Tibial nerve (tissue), 4 donors: ENCODE measurements at regions not wholly inside any gene's neighbourhood (a gene's known extent, or its start where the extent isn't known, plus 50 kb on each side); places are given as distances from the start of the nearest gene placed in this dataset.

Experiments
- EP300 ChIP-seq, 2 donors: sonication (generic); formaldehyde crosslinking; IDR thresholded peaks; one replicate each; pipeline ENCODE4 v1.6.1; 2017; ENCODE audit warnings: antibody characterized with exemption in 2 of 2, mild to moderate bottlenecking in 1 of 2
- POLR2A ChIP-seq, 2 donors: fragments of 450-650 bp; IDR thresholded peaks; one replicate each; pipeline ENCODE4 v1.6.1; 2017; ENCODE audit warnings: antibody characterized with exemption in 2 of 2, mild to moderate bottlenecking in 2 of 2, moderate library complexity in 2 of 2
- TF ChIP-seq, protein P1 (sequence below), 5 experiments: fragments of 200-600 bp in 3 of 5; fragments of 450-650 bp in 2 of 5; sonication (generic) in 3 of 5; IDR thresholded peaks; one replicate each; pipeline ENCODE4 v1.5.1; 2016 to 2019; ENCODE audit warnings: antibody characterized with exemption in 5 of 5, mild to moderate bottlenecking in 3 of 5, moderate library complexity in 2 of 5

DNA sequence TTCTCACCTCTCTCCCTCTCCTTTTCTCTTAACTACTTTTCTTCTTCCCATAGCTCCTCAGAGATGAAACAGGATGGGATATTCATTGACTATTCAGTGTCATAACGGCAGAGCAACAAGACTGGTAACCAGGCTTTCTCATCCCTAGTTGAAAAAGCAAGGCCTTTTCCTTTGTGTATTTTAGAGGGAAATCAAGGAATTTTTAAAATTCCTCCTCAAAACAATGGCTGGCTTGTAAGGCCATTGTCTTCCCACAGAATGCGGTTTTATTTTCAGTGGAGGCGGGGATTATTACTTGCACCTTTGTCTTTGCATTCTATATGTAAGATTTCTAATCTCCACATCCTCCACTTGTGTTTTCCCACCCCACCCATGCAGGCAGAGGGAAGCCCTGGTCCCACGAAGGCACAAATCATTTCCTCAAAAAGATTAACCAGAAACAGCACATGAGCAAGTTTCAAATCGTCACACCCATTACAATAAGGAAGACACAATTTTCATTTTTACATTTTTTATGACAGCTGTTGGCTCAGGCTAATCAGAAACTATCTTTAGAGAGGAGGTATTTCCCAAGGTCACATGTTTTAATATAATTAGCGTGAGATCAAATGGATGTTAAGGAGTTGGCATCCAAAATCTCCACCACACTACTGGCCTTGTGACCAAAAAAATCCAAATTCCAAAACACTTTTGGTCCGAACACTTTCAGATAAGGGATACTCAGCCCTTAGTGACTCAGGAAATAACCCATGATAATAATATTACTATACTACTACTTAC is 53.0 kb upstream of the KDR start:
- TF ChIP-seq, protein P1, sequence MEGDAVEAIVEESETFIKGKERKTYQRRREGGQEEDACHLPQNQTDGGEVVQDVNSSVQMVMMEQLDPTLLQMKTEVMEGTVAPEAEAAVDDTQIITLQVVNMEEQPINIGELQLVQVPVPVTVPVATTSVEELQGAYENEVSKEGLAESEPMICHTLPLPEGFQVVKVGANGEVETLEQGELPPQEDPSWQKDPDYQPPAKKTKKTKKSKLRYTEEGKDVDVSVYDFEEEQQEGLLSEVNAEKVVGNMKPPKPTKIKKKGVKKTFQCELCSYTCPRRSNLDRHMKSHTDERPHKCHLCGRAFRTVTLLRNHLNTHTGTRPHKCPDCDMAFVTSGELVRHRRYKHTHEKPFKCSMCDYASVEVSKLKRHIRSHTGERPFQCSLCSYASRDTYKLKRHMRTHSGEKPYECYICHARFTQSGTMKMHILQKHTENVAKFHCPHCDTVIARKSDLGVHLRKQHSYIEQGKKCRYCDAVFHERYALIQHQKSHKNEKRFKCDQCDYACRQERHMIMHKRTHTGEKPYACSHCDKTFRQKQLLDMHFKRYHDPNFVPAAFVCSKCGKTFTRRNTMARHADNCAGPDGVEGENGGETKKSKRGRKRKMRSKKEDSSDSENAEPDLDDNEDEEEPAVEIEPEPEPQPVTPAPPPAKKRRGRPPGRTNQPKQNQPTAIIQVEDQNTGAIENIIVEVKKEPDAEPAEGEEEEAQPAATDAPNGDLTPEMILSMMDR (IDR thresholded peaks at IDR 0.05) = no peak
- no peak for TF ChIP-seq POLR2A (IDR thresholded peaks at IDR 0.05)
- TF ChIP-seq EP300 (IDR thresholded peaks at IDR 0.05) = no peak
